HEK293 (cell line): ENCODE measurements at regions not wholly inside any gene's neighbourhood (a gene's known extent, or its start where the extent isn't known, plus 50 kb on each side); places are given as distances from the start of the nearest gene placed in this dataset.

Source experiments
- CTCF ChIA-PET: fragments of 350-600 bp; formaldehyde crosslinking; extraction: SDS; loops from one replicate; lab custom pipeline; 2021; ENCODE audit warnings: antibody characterized with exemption; lab: Yijun Ruan, JAX
- POLR2A ChIA-PET: fragments of 300-600 bp; formaldehyde crosslinking; extraction: SDS; loops from one replicate; lab custom pipeline; 2020; ENCODE audit warnings: antibody characterized with exemption, inconsistent platforms; lab: Yijun Ruan, JAX
- H3K27ac ChIP-seq: fragments of 200-500 bp; sonication (Bioruptor generic); 2 replicates; pipeline ENCODE4 v1.5.1; 2014; ENCODE audit warnings: low read depth, low read length, control low read depth, inconsistent platforms; ENCODE audit errors: extremely low read depth
- H3K36me3 ChIP-seq, 2 experiments: fragments of 200-500 bp in 1 of 2; sonication (Bioruptor generic) in 1 of 2; 1 replicate in 1 of 2; 2 replicates in 1 of 2; pipeline ENCODE4 v1.5.1; 2014 to 2017; ENCODE audit warnings: inconsistent platforms in 2 of 2, low read length in 2 of 2; ENCODE audit not compliant: control insufficient read depth in 2 of 2, insufficient read depth in 1 of 2
- H3K4me1 ChIP-seq: fragments of 200-500 bp; sonication (Bioruptor generic); 2 replicates; pipeline ENCODE4 v1.5.1; 2014; ENCODE audit warnings: mild to moderate bottlenecking, low read length, inconsistent platforms; ENCODE audit not compliant: control insufficient read depth, insufficient read depth
- H3K4me3 ChIP-seq: 2 replicates; pipeline ENCODE4 v1.5.1; 2011; ENCODE audit warnings: low read depth, mild to moderate bottlenecking, control low read depth, low read length, moderate library complexity
- H3K9me3 ChIP-seq: fragments of 200-500 bp; sonication (Bioruptor generic); 2 replicates; pipeline ENCODE4 v1.5.1; 2014; ENCODE audit warnings: low read depth, low read length, inconsistent platforms; ENCODE audit not compliant: control insufficient read depth, insufficient read depth
- CTCF ChIP-seq: fragments of 450-650 bp; formaldehyde crosslinking; IDR thresholded peaks from 2 replicates; pipeline ENCODE4 v1.5.1; 2016; ENCODE audit warnings: missing biosample characterization, missing genetic modification characterization
- PATZ1 ChIP-seq: fragments of 450-650 bp; formaldehyde crosslinking; IDR thresholded peaks from 2 replicates; pipeline ENCODE4 v1.5.1; 2016; ENCODE audit warnings: missing biosample characterization, missing genetic modification characterization
- SCRT1 ChIP-seq: fragments of 450-650 bp; formaldehyde crosslinking; IDR thresholded peaks from 2 replicates; pipeline ENCODE4 v1.5.1; 2016; ENCODE audit warnings: missing biosample characterization, missing genetic modification characterization, borderline replicate concordance
- YY1 ChIP-seq: fragments of 450-650 bp; formaldehyde crosslinking; IDR thresholded peaks from 2 replicates; pipeline ENCODE4 v1.5.1; 2018; ENCODE audit warnings: missing biosample characterization, missing genetic modification characterization
- ZFP37 ChIP-seq: fragments of 450-650 bp; formaldehyde crosslinking; IDR thresholded peaks from 2 replicates; pipeline ENCODE4 v1.5.1; 2016; ENCODE audit warnings: missing biosample characterization, missing genetic modification characterization
- ZNF18 ChIP-seq: fragments of 450-650 bp; formaldehyde crosslinking; IDR thresholded peaks from 2 replicates; pipeline ENCODE4 v1.5.1; 2016; ENCODE audit warnings: missing biosample characterization, missing genetic modification characterization
- ZNF202 ChIP-seq: fragments of 450-650 bp; formaldehyde crosslinking; IDR thresholded peaks from 2 replicates; pipeline ENCODE4 v1.5.1; 2016; ENCODE audit warnings: missing biosample characterization, missing genetic modification characterization, borderline replicate concordance
- ZNF221 ChIP-seq: fragments of 450-650 bp; formaldehyde crosslinking; IDR thresholded peaks from 2 replicates; pipeline ENCODE4 v1.5.1; 2017; ENCODE audit warnings: missing biosample characterization, missing genetic modification characterization, borderline replicate concordance
- ZNF239 ChIP-seq: fragments of 450-650 bp; formaldehyde crosslinking; IDR thresholded peaks from 2 replicates; pipeline ENCODE4 v1.5.1; 2016; ENCODE audit warnings: missing biosample characterization, missing genetic modification characterization
- ZNF280D ChIP-seq: fragments of 450-650 bp; formaldehyde crosslinking; IDR thresholded peaks from 2 replicates; pipeline ENCODE4 v1.5.1; 2016; ENCODE audit warnings: missing biosample characterization, missing genetic modification characterization
- ZNF514 ChIP-seq: fragments of 450-650 bp; formaldehyde crosslinking; IDR thresholded peaks from 2 replicates; pipeline ENCODE4 v1.5.1; 2016; ENCODE audit warnings: missing biosample characterization, missing genetic modification characterization
- ZNF549 ChIP-seq: fragments of 450-650 bp; IDR thresholded peaks from 2 replicates; pipeline ENCODE4 v1.5.1; 2018; ENCODE audit warnings: missing biosample characterization, missing genetic modification characterization, mild to moderate bottlenecking, inconsistent platforms, moderate library complexity
- ZNF600 ChIP-seq: fragments of 450-650 bp; formaldehyde crosslinking; IDR thresholded peaks from 2 replicates; pipeline ENCODE4 v1.5.1; 2016; ENCODE audit warnings: missing biosample characterization, missing genetic modification characterization
- TF ChIP-seq, protein P1 (sequence below): fragments of 450-650 bp; formaldehyde crosslinking; IDR thresholded peaks from 2 replicates; pipeline ENCODE4 v1.5.0; 2017; ENCODE audit warnings: missing biosample characterization, missing genetic modification characterization, borderline replicate concordance
- TF ChIP-seq, protein P2 (sequence below): fragments of 450-650 bp; formaldehyde crosslinking; IDR thresholded peaks from 2 replicates; pipeline ENCODE4 v1.5.1; 2017; ENCODE audit warnings: missing biosample characterization, missing genetic modification characterization

- no peak for TF ChIP-seq ZNF549 (tag by site-specific recombination)
- TF ChIP-seq ZNF514: no peak
- no peak for TF ChIP-seq ZNF280D (tag by site-specific recombination)
Measured at GRCh38 chrX:4151798-4152197, 438.3 kb upstream of the PRKX start (continued).

DNA sequence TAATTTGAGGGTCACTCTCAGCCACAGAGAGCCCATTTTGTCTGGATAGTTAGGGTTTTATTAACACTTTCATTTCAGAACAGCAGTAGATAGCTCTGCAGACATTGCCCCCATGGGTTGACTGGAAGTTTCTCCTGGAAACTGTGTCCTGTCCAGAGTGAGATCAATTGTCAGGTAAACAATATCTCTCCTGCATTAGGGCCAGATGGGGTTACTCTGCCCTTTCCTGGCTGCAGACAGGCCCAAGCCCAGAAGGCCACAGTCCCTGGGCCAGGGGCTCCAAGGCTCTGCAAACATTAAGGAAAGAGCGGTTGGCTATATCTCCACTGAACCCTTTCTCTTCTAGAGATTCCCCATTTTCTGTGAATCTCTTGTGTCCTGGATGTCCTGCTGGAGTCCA lies 436.8 kb upstream of the PRKX start:
- TF ChIP-seq YY1 (tag by site-specific recombination) (no peak), ZNF202 (tag by site-specific recombination) (no peak), CTCF (tag by site-specific recombination) (no peak), ZNF18 (tag by site-specific recombination) (no peak), ZFP37 (tag by site-specific recombination) (no peak), PATZ1 (no peak), SCRT1 (tag by site-specific recombination) (no peak), ZNF239 (no peak), ZNF221 (no peak), ZNF600 (tag by site-specific recombination) (no peak), ZNF280D (tag by site-specific recombination) (no peak)
- TF ChIP-seq, protein P1, sequence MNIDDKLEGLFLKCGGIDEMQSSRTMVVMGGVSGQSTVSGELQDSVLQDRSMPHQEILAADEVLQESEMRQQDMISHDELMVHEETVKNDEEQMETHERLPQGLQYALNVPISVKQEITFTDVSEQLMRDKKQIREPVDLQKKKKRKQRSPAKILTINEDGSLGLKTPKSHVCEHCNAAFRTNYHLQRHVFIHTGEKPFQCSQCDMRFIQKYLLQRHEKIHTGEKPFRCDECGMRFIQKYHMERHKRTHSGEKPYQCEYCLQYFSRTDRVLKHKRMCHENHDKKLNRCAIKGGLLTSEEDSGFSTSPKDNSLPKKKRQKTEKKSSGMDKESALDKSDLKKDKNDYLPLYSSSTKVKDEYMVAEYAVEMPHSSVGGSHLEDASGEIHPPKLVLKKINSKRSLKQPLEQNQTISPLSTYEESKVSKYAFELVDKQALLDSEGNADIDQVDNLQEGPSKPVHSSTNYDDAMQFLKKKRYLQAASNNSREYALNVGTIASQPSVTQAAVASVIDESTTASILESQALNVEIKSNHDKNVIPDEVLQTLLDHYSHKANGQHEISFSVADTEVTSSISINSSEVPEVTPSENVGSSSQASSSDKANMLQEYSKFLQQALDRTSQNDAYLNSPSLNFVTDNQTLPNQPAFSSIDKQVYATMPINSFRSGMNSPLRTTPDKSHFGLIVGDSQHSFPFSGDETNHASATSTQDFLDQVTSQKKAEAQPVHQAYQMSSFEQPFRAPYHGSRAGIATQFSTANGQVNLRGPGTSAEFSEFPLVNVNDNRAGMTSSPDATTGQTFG: no peak
- TF ChIP-seq, protein P2, sequence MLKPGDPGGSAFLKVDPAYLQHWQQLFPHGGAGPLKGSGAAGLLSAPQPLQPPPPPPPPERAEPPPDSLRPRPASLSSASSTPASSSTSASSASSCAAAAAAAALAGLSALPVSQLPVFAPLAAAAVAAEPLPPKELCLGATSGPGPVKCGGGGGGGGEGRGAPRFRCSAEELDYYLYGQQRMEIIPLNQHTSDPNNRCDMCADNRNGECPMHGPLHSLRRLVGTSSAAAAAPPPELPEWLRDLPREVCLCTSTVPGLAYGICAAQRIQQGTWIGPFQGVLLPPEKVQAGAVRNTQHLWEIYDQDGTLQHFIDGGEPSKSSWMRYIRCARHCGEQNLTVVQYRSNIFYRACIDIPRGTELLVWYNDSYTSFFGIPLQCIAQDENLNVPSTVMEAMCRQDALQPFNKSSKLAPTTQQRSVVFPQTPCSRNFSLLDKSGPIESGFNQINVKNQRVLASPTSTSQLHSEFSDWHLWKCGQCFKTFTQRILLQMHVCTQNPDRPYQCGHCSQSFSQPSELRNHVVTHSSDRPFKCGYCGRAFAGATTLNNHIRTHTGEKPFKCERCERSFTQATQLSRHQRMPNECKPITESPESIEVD (tag by site-specific recombination): no peak
- Histone ChIP-seq H3K4me3 (no peak overlapping the region), H3K27ac (no peak overlapping the region), H3K9me3 (no peaks in the 10 kb centered on the region), H3K4me1 (no peaks in the 10 kb centered on the region), H3K36me3 (no peaks in the 10 kb centered on the region)
- CTCF ChIA-PET: no interaction called here
- POLR2A ChIA-PET: no interaction called here
